Astrocyte (in vitro differentiated cells and primary cell): ENCODE measurements at regions not wholly inside any gene's neighbourhood (a gene's known extent, or its start where the extent isn't known, plus 50 kb on each side); places are given as distances from the start of the nearest gene placed in this dataset.

Experiments used
- DNase-seq: peaks from one replicate; pipeline ENCODE4 v3.0.0-alpha.2; 2010; ENCODE audit warnings: low read depth
- FAIRE-seq: peaks from 2 replicates; lab custom pipeline; 2011; peaks lifted over from hg19 to GRCh38; lab: Jason Lieb, UNC
- H2AFZ ChIP-seq: 2 replicates; pipeline ENCODE4 v1.6.0; 2012; ENCODE audit warnings: low read depth, low read length, inconsistent platforms
- H3K27ac ChIP-seq: 2 replicates; pipeline ENCODE4 v1.5.1; 2011; ENCODE audit warnings: low read depth, low read length, inconsistent platforms
- H3K27me3 ChIP-seq: 2 replicates; pipeline ENCODE4 v1.6.0; 2011; ENCODE audit warnings: low read length, inconsistent platforms; ENCODE audit not compliant: insufficient read depth
- H3K36me3 ChIP-seq: 2 replicates; pipeline ENCODE4 v1.5.1; 2011; ENCODE audit warnings: low read length, inconsistent platforms; ENCODE audit not compliant: insufficient read depth
- H3K4me1 ChIP-seq: 2 replicates; pipeline ENCODE4 v1.5.1; 2011; ENCODE audit warnings: low read length, inconsistent platforms; ENCODE audit not compliant: insufficient read depth
- H3K4me2 ChIP-seq: 2 replicates; pipeline ENCODE4 v1.6.0; 2012; ENCODE audit warnings: low read length, inconsistent platforms
- H3K4me3 ChIP-seq: 2 replicates; pipeline ENCODE4 v1.5.1; 2011; ENCODE audit warnings: low read depth, mild to moderate bottlenecking, low read length, inconsistent platforms; ENCODE audit not compliant: insufficient read depth
- H3K79me2 ChIP-seq: 2 replicates; pipeline ENCODE4 v1.6.0; 2012; ENCODE audit warnings: mild to moderate bottlenecking, low read length, inconsistent platforms; ENCODE audit not compliant: insufficient read depth
- H3K9ac ChIP-seq: 2 replicates; pipeline ENCODE4 v1.6.0; 2012; ENCODE audit warnings: mild to moderate bottlenecking, low read length, inconsistent platforms
- H3K9me3 ChIP-seq: 2 replicates; pipeline ENCODE4 v1.5.1; 2012; ENCODE audit warnings: low read depth, mild to moderate bottlenecking, low read length, inconsistent platforms; ENCODE audit not compliant: insufficient read depth
- H4K20me1 ChIP-seq: 2 replicates; pipeline ENCODE4 v1.6.0; 2012; ENCODE audit warnings: low read length, inconsistent platforms; ENCODE audit not compliant: insufficient read depth
- H3K27ac Mint-ChIP-seq: one replicate; pipeline ENCODE4 v1.8.0; 2021; ENCODE audit warnings: mild to moderate bottlenecking, mixed read lengths; ENCODE audit not compliant: unreplicated experiment
- H3K27me3 Mint-ChIP-seq: one replicate; pipeline ENCODE4 v1.8.0; 2021; ENCODE audit warnings: low read depth, mixed read lengths; ENCODE audit not compliant: unreplicated experiment
- H3K36me3 Mint-ChIP-seq: one replicate; pipeline ENCODE4 v1.8.0; 2021; ENCODE audit warnings: low read depth, mixed read lengths; ENCODE audit not compliant: unreplicated experiment
- H3K4me1 Mint-ChIP-seq: one replicate; pipeline ENCODE4 v1.8.0; 2021; ENCODE audit warnings: low read depth, mixed read lengths; ENCODE audit not compliant: unreplicated experiment
- H3K4me3 Mint-ChIP-seq: one replicate; pipeline ENCODE4 v1.8.0; 2021; ENCODE audit warnings: mild to moderate bottlenecking, moderate library complexity, mixed read lengths; ENCODE audit not compliant: unreplicated experiment
- H3K9me3 Mint-ChIP-seq: one replicate; pipeline ENCODE4 v1.8.0; 2021; ENCODE audit warnings: mild to moderate bottlenecking, mixed read lengths; ENCODE audit not compliant: unreplicated experiment
- CTCF ChIP-seq: IDR thresholded peaks from 2 replicates; pipeline ENCODE4 v1.5.1; 2011; ENCODE audit warnings: low read depth, mild to moderate bottlenecking, inconsistent platforms, low read length, moderate library complexity; ENCODE audit not compliant: insufficient read depth
- EZH2 ChIP-seq: IDR thresholded peaks from 2 replicates; pipeline ENCODE4 v1.6.1; 2012; ENCODE audit warnings: mild to moderate bottlenecking, low read length, inconsistent platforms; ENCODE audit not compliant: insufficient read depth

- no peaks in the 10 kb centered on the region for H3K36me3 Mint-ChIP-seq
- H3K9me3 Mint-ChIP-seq, result peaks cover 6% of the 10 kb centered on the region
- no peak for FAIRE-seq
- H3K4me2 ChIP-seq, result no peak overlapping the region
- no peak overlapping the region for H3K27ac Mint-ChIP-seq
- peaks cover 4% of the 10 kb centered on the region for H3K27me3 ChIP-seq
- H3K9me3 ChIP-seq, result no peaks in the 10 kb centered on the region
- no peaks in the 10 kb centered on the region for H3K4me1 ChIP-seq
- peaks cover 11% of the 10 kb centered on the region for H3K4me1 Mint-ChIP-seq
- TF ChIP-seq EZH2 (no peak), CTCF (no peak)
- no peak for DNase-seq
- H4K20me1 ChIP-seq, result no peaks in the 10 kb centered on the region
- H3K27ac ChIP-seq, result no peak overlapping the region
- peaks cover 4% of the 10 kb centered on the region for H3K27me3 Mint-ChIP-seq
- no peak overlapping the region for H3K4me3 ChIP-seq
- H3K79me2 ChIP-seq, result no peaks in the 10 kb centered on the region
- H3K36me3 ChIP-seq, result no peaks in the 10 kb centered on the region
- no peak overlapping the region for H3K9ac ChIP-seq
- no peak overlapping the region for H3K4me3 Mint-ChIP-seq
- H2AFZ ChIP-seq, result no peak overlapping the region
Measured at GRCh38 chr9:90449213-90449925, 193.3 kb downstream of the DIRAS2 start.

- DNase-seq (no peak), FAIRE-seq (no peak)
- no peak overlapping the region for H2AFZ ChIP-seq
- TF ChIP-seq EZH2 (no peak), CTCF (no peak)
- Mint-ChIP-seq H3K4me3 (no peak overlapping the region), H3K36me3 (no peaks in the 10 kb centered on the region), H3K27me3 (peaks cover 4% of the 10 kb centered on the region), H3K27ac (no peak overlapping the region), H3K4me1 (peaks cover 7% of the 10 kb centered on the region), H3K9me3 (peaks cover 6% of the 10 kb centered on the region)
- H3K4me1 ChIP-seq, result no peaks in the 10 kb centered on the region
- H3K9me3 ChIP-seq, result no peaks in the 10 kb centered on the region
- no peaks in the 10 kb centered on the region for H3K79me2 ChIP-seq
- no peaks in the 10 kb centered on the region for H3K27me3 ChIP-seq
- no peaks in the 10 kb centered on the region for H3K36me3 ChIP-seq
- H4K20me1 ChIP-seq, result no peaks in the 10 kb centered on the region
- H3K27ac ChIP-seq, result no peak overlapping the region
- no peak overlapping the region for H3K4me3 ChIP-seq
- no peak overlapping the region for H3K9ac ChIP-seq
- no peak overlapping the region for H3K4me2 ChIP-seq
Measured at GRCh38 chr9:90451804-90452203, 190.8 kb downstream of the DIRAS2 start.

GRCh38 chr9:90455316-90455715 lies 187.3 kb downstream of the DIRAS2 start:
- Mint-ChIP-seq H3K27me3 (no peaks in the 10 kb centered on the region), H3K36me3 (no peaks in the 10 kb centered on the region), H3K27ac (no peak overlapping the region), H3K4me3 (no peak overlapping the region), H3K4me1 (no peaks in the 10 kb centered on the region), H3K9me3 (peaks cover 9% of the 10 kb centered on the region)
- no peaks in the 10 kb centered on the region for H3K9me3 ChIP-seq
- no peak for TF ChIP-seq EZH2
- TF ChIP-seq CTCF, result no peak
- H3K79me2 ChIP-seq, result no peaks in the 10 kb centered on the region
- H3K9ac ChIP-seq, result no peak overlapping the region
- DNase-seq, result no peak
- no peaks in the 10 kb centered on the region for H3K36me3 ChIP-seq
- no peak overlapping the region for H3K4me3 ChIP-seq
- H3K27me3 ChIP-seq, result no peaks in the 10 kb centered on the region
- no peaks in the 10 kb centered on the region for H4K20me1 ChIP-seq
- no peak overlapping the region for H3K27ac ChIP-seq
- no peak for FAIRE-seq
- H2AFZ ChIP-seq, result no peak overlapping the region
- no peak overlapping the region for H3K4me2 ChIP-seq
- H3K4me1 ChIP-seq, result no peaks in the 10 kb centered on the region
